ENCODE measurements at regions not wholly inside any gene's neighbourhood (a gene's known extent, or its start where the extent isn't known, plus 50 kb on each side); places are given as distances from the start of the nearest gene placed in this dataset.

- no peaks in the 10 kb centered on the region for H3K79me2 ChIP-seq (ENCODE audit: insufficient read depth, low read depth, low read length)
- BruUV-seq (replicated peaks), result no TSS peak
- intact Hi-C loops (cut with micrococcal nuclease; ENCODE audit: unreplicated experiment), result no loop called here
- ChIA-PET POLR2A (no interaction called here), CTCF (ENCODE audit: unreplicated experiment) (no interaction called here)
- no peaks in the 10 kb centered on the region for H3K9me2 ChIP-seq (ENCODE audit: insufficient read depth, low read length)
- no peak overlapping the region for H2AFZ ChIP-seq (ENCODE audit: low read length)
- H3K9me3 ChIP-seq (ENCODE audit: low read length), result no peaks in the 10 kb centered on the region
- no peak overlapping the region for H3K4me3 ChIP-seq (ENCODE audit: low read depth, low read length, poor library complexity, severe bottlenecking)
- no peak for DNase-seq (ENCODE audit: low spot score)
- no peak overlapping the region for H3K4me2 ChIP-seq (ENCODE audit: low read length)
- TF ChIP-seq, protein P1, sequence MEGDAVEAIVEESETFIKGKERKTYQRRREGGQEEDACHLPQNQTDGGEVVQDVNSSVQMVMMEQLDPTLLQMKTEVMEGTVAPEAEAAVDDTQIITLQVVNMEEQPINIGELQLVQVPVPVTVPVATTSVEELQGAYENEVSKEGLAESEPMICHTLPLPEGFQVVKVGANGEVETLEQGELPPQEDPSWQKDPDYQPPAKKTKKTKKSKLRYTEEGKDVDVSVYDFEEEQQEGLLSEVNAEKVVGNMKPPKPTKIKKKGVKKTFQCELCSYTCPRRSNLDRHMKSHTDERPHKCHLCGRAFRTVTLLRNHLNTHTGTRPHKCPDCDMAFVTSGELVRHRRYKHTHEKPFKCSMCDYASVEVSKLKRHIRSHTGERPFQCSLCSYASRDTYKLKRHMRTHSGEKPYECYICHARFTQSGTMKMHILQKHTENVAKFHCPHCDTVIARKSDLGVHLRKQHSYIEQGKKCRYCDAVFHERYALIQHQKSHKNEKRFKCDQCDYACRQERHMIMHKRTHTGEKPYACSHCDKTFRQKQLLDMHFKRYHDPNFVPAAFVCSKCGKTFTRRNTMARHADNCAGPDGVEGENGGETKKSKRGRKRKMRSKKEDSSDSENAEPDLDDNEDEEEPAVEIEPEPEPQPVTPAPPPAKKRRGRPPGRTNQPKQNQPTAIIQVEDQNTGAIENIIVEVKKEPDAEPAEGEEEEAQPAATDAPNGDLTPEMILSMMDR (conservative IDR thresholded peaks at IDR 0.05; ENCODE audit: low read length), result no peak
- no peak for TF ChIP-seq EZH2phosphoT487 (IDR thresholded peaks at IDR 0.05; ENCODE audit: borderline replicate concordance, low read depth, low read length)
- H3K36me3 ChIP-seq (ENCODE audit: insufficient read depth, low read length), result no peaks in the 10 kb centered on the region
- no peaks in the 10 kb centered on the region for H4K20me1 ChIP-seq (ENCODE audit: insufficient read depth, low read length)
- no peak overlapping the region for H3K27ac ChIP-seq (ENCODE audit: low read depth, low read length, poor library complexity, severe bottlenecking)
- H3K4me1 ChIP-seq (ENCODE audit: insufficient read depth, low read length, poor library complexity, severe bottlenecking), result no peaks in the 10 kb centered on the region
Observed at GRCh38 chr12:126454581-126454980, 1389.3 kb downstream of the AACS start.

DNA sequence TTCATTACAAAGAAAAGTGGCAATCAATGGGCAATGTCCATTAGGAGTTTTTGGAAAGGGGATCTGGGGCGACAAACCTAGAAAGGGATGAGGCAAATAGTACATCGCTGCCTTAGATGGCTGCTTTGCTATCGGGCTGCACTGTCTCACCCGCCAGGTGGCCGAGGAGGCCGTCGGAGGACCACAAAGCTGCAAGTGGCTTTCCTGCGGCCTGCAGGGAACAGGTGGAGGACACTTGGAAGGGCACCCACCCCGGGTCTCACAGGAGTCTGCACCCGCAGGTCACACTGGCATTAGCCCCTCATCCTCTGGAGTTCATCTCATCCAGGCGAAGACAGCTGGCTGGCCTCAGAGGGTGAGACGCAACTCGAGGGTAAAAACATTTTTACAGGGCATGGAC, 1392.5 kb downstream of the AACS start:
- Histone ChIP-seq H4K20me1 (ENCODE audit: insufficient read depth, low read length) (no peaks in the 10 kb centered on the region), H3K36me3 (ENCODE audit: insufficient read depth, low read length) (no peaks in the 10 kb centered on the region), H3K4me2 (ENCODE audit: low read length) (no peak overlapping the region), H3K9me2 (ENCODE audit: insufficient read depth, low read length) (no peaks in the 10 kb centered on the region), H3K27ac (ENCODE audit: low read depth, low read length, poor library complexity, severe bottlenecking) (no peak overlapping the region), H3K4me3 (ENCODE audit: low read depth, low read length, poor library complexity, severe bottlenecking) (no peak overlapping the region), H3K9me3 (ENCODE audit: low read length) (no peaks in the 10 kb centered on the region), H3K4me1 (ENCODE audit: insufficient read depth, low read length, poor library complexity, severe bottlenecking) (no peaks in the 10 kb centered on the region), H3K79me2 (ENCODE audit: insufficient read depth, low read depth, low read length) (no peaks in the 10 kb centered on the region), H2AFZ (ENCODE audit: low read length) (no peak overlapping the region)
- no peak for DNase-seq (ENCODE audit: low spot score)
- no peak for TF ChIP-seq EZH2phosphoT487 (IDR thresholded peaks at IDR 0.05; ENCODE audit: borderline replicate concordance, low read depth, low read length)
- TF ChIP-seq, protein P1 (conservative IDR thresholded peaks at IDR 0.05; ENCODE audit: low read length), result no peak
- POLR2A ChIA-PET, result interaction anchor here (0.5 kb wide), 1 partner anchor 315 kb away, joined by 5 read pairs; no protein-coding TSS in a partner anchor
- intact Hi-C loops (cut with micrococcal nuclease; ENCODE audit: unreplicated experiment), result no loop called here
- CTCF ChIA-PET (ENCODE audit: unreplicated experiment), result no interaction called here
- no TSS peak for BruUV-seq (replicated peaks)

DNA sequence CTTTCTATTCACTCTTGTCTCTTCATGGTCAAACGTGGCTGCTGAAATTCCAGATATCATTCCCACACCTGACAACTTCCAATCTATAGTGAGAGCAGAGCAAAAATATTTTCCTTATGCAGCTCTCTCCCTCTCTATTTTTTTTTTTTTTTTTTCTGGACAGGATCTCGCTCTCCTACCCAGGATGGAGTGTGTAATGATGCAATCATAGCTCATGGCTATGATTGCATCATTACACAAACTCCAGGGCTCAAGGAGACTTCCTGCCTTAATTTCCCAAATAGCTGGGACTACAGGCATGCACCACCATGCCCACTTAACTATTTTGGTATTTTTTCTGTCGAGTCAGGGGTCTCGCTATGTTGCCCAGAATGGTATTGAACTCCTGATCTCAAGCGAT, 1398.9 kb downstream of the AACS start:
- POLR2A ChIA-PET, result no interaction called here
- Histone ChIP-seq H4K20me1 (ENCODE audit: insufficient read depth, low read length) (no peaks in the 10 kb centered on the region), H3K4me1 (ENCODE audit: insufficient read depth, low read length, poor library complexity, severe bottlenecking) (no peaks in the 10 kb centered on the region), H3K4me2 (ENCODE audit: low read length) (no peak overlapping the region), H3K27ac (ENCODE audit: low read depth, low read length, poor library complexity, severe bottlenecking) (no peak overlapping the region), H3K79me2 (ENCODE audit: insufficient read depth, low read depth, low read length) (no peaks in the 10 kb centered on the region), H2AFZ (ENCODE audit: low read length) (no peak overlapping the region), H3K9me3 (ENCODE audit: low read length) (no peaks in the 10 kb centered on the region), H3K36me3 (ENCODE audit: insufficient read depth, low read length) (no peaks in the 10 kb centered on the region), H3K4me3 (ENCODE audit: low read depth, low read length, poor library complexity, severe bottlenecking) (no peak overlapping the region), H3K9me2 (ENCODE audit: insufficient read depth, low read length) (no peaks in the 10 kb centered on the region)
- no TSS peak for BruUV-seq (replicated peaks)
- CTCF ChIA-PET (ENCODE audit: unreplicated experiment), result no interaction called here
- TF ChIP-seq, protein P1 (conservative IDR thresholded peaks at IDR 0.05; ENCODE audit: low read length), result no peak
- no peak for TF ChIP-seq EZH2phosphoT487 (IDR thresholded peaks at IDR 0.05; ENCODE audit: borderline replicate concordance, low read depth, low read length)
- no peak for DNase-seq (ENCODE audit: low spot score)
- intact Hi-C loops (cut with micrococcal nuclease; ENCODE audit: unreplicated experiment), result no loop called here
